Activated naive CD4-positive, alpha-beta T cell treated with anti-CD3 and anti-CD28 coated beads for 36 hours (primary cell): ENCODE measurements at regions not wholly inside any gene's neighbourhood (a gene's known extent, or its start where the extent isn't known, plus 50 kb on each side); places are given as distances from the start of the nearest gene placed in this dataset.
A peak's percentile ranks its signal among the peaks of the same experiment; 100 is the strongest.
"Not testable (repeated sequence)": the region's sequence is repeated elsewhere in the genome, so short reads cannot be mapped to it uniquely, and the experiment has no call there.

Source experiments
- CTCF ChIA-PET: fragments of 350-600 bp; sonication (Branson Sonifier 250); formaldehyde crosslinking; loops from one replicate; lab custom pipeline; 2021; ENCODE audit warnings: antibody characterized with exemption; lab: Charles Lee
- DNase-seq: peaks from one replicate; pipeline ENCODE4 v3.0.0-alpha.2; 2020
- H3K27ac Mint-ChIP-seq: one replicate; pipeline ENCODE4 v1.8.0; 2021; ENCODE audit warnings: mild to moderate bottlenecking, mixed read lengths
- H3K27me3 Mint-ChIP-seq: one replicate; pipeline ENCODE4 v1.8.0; 2021; ENCODE audit warnings: low read depth, mixed read lengths
- H3K36me3 Mint-ChIP-seq: one replicate; pipeline ENCODE4 v1.8.0; 2021; ENCODE audit warnings: low read depth, mixed read lengths
- H3K4me1 Mint-ChIP-seq: one replicate; pipeline ENCODE4 v1.8.0; 2021; ENCODE audit warnings: low read depth, mixed read lengths
- H3K4me3 Mint-ChIP-seq: one replicate; pipeline ENCODE4 v1.8.0; 2021; ENCODE audit warnings: mild to moderate bottlenecking, moderate library complexity, mixed read lengths
- H3K9me3 Mint-ChIP-seq: one replicate; pipeline ENCODE4 v1.8.0; 2021; ENCODE audit warnings: mixed read lengths
- intact Hi-C: fragments of 100-400 bp; cut with micrococcal nuclease; formaldehyde crosslinking; loops from one replicate; pipeline ENCODE4 v1.15.1; 2023

DNA sequence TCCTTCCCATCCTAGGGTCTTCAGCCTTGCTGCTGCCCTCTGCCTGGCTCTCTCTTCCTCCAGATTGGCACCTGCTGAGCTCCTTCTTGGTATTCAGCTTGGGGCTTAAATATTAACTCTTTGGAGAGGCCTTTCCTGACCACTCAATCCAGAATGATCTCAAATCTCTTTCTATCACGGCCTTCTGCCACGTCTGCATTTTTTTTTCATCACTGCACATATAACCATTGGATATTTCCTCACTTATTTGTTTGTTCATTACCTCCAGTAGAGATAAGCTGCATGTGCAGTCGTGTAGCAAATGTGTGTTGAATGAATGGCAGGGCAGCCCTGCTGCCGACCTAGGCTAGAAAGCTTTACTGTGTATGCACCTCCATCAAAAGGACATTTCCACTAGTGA, 51.6 kb upstream of the MPP7 start:
- intact Hi-C loops, result no loop called here

DNA sequence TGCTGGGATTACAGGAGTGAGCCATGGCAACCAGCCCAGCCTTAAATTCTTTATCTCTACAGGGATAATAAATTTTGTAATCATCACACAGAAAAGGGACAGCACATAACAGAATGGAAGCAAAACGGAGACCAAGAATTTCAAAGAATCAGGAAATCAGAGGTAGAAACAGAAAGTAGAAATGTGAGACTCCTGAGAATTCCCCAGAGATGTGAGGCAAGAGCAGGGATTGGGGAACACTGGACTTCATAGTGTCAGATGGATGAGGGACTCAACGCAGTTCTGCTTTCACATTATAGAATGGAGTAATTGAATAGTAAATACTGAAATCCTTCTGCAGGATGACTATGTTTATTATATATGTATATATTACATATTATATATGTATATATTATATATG, 52.5 kb upstream of the MPP7 start:
- intact Hi-C loops, result no loop called here
- CTCF ChIA-PET, result no interaction called here
- Mint-ChIP-seq H3K4me3 (no peak overlapping the region), H3K36me3 (no peaks in the 10 kb centered on the region), H3K4me1 (peaks cover 2% of the 10 kb centered on the region), H3K27me3 (no peaks in the 10 kb centered on the region), H3K27ac (no peak overlapping the region), H3K9me3 (no peaks in the 10 kb centered on the region)
- no peak for DNase-seq

More for the DNA sequence above, 51.6 kb upstream of the MPP7 start:
- CTCF ChIA-PET, result interaction anchor here (0.5 to 1.5 kb wide), 2 partner anchors 19 to 112 kb away, joined by 3 read pairs; no protein-coding TSS in a partner anchor
- H3K36me3 Mint-ChIP-seq, result no peaks in the 10 kb centered on the region
- no peak overlapping the region for H3K4me3 Mint-ChIP-seq
- no peaks in the 10 kb centered on the region for H3K27me3 Mint-ChIP-seq
- peaks cover 2% of the 10 kb centered on the region for H3K4me1 Mint-ChIP-seq
- no peak for DNase-seq
- H3K9me3 Mint-ChIP-seq, result no peaks in the 10 kb centered on the region
- no peak overlapping the region for H3K27ac Mint-ChIP-seq

DNA sequence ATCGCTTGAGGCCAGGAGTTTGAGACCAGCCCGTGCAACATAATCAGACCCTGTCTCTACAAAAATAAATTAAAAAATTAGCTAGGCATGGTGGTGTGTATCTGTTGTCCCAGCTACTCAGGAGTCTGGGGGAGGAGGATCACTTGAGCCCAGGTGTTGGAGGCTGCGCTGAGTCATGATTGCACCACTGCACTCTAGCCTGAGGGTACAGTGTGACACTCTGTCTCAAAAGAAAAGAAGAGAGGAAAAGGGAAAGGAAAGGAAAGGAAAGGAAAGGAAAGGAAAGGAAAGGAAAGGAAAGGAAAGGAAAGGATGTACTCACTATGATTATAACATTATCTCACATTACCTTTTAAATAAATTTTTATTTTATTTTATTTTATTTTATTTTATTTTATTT, 56.5 kb upstream of the MPP7 start:
- Mint-ChIP-seq H3K27ac (no peak overlapping the region), H3K4me1 (peaks cover 2% of the 10 kb centered on the region), H3K27me3 (no peaks in the 10 kb centered on the region), H3K4me3 (no peak overlapping the region), H3K9me3 (no peaks in the 10 kb centered on the region), H3K36me3 (no peaks in the 10 kb centered on the region)
- intact Hi-C loops, result no loop called here
- no peak for DNase-seq
- CTCF ChIA-PET, result interaction anchor here (0.6 to 1.4 kb wide), 4 partner anchors 12 to 61 kb away, joined by 3 to 4 read pairs (median 3); partner anchors contain the start of gene MPP7

DNA sequence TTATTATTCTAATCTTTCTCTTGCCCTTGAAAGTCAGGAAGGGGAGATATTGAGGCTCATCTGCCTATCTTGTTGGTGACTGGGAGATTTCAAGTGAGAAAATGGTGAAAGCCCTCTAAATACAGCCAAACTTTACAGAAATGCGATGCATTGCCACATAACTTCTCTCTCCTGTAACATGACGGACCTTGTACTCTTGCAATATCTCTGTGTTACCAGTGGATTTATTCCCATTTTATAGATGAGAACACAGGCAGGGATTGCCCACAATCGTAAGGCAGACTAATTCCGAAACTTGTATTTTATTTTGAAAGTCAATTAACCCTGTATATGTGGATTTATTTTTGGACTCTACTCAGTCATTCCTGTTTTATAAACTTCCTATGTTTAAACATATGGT, 57.3 kb upstream of the MPP7 start:
- H3K36me3 Mint-ChIP-seq, result no peaks in the 10 kb centered on the region
- DNase-seq, result no peak
- CTCF ChIA-PET, result no interaction called here
- H3K27me3 Mint-ChIP-seq, result no peaks in the 10 kb centered on the region
- intact Hi-C loops, result loop anchor here (10.0 kb wide), 1 partner anchor 1115 kb away; the partner anchor contains the start of gene ACBD5
- H3K9me3 Mint-ChIP-seq, result no peaks in the 10 kb centered on the region
- no peak overlapping the region for H3K4me3 Mint-ChIP-seq
- H3K27ac Mint-ChIP-seq, result no peak overlapping the region
- H3K4me1 Mint-ChIP-seq, result peaks cover 2% of the 10 kb centered on the region

DNA sequence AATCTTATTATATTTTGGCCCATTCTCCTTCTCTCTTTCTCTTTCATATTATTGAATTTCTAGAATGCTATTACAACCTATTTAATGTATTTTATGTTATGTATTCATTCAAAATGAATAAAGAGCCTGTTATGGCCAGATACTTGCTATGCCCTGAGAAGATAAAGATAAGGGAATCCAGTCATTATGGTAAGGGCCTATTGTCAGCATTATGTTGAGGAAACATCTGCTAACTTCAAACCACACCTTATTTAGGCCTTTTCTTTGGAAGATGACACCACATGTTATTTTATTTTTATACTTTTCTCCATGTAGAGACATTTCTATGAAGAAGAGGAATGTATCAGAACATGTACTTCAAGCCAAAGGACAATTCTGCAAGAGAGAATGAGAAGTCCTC, 60.5 kb upstream of the MPP7 start:
- Mint-ChIP-seq H3K4me3 (no peak overlapping the region), H3K27ac (no peak overlapping the region), H3K4me1 (peaks cover 32% of the 10 kb centered on the region), H3K27me3 (no peaks in the 10 kb centered on the region), H3K9me3 (no peaks in the 10 kb centered on the region), H3K36me3 (no peaks in the 10 kb centered on the region)
- DNase-seq, result no peak
- intact Hi-C loops, result loop anchor here (10.0 kb wide), 1 partner anchor 1119 kb away; the partner anchor contains the start of gene ACBD5
- CTCF ChIA-PET, result interaction anchor here (1.1 to 5.5 kb wide), 2 partner anchors 18 to 61 kb away, joined by 5 to 55 read pairs; partner anchors contain the start of gene MPP7

DNA sequence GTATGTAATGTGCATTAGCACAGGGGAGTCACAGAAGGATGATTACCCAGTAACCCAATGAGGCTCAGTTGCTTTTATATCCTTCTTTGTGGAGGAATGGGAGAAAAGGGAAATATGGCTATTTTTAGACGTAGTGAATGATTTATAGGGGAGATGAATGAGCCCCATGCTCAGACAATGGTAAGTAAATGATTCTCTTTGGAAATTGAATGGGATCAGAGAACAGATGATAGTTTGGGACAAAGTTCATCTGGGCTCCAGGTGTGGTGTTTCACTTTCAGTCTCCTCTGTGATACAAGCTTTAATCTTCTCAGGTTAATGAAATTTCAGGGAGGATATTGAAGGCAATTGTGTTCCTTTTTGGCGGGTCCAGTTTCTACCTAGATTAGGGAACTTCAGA, 63.0 kb upstream of the MPP7 start:
- Mint-ChIP-seq H3K9me3 (peaks cover 2% of the 10 kb centered on the region), H3K4me1 (peaks cover 44% of the 10 kb centered on the region), H3K4me3 (no peak overlapping the region), H3K27me3 (no peaks in the 10 kb centered on the region), H3K36me3 (peaks cover 1% of the 10 kb centered on the region), H3K27ac (peak overlapping the region; percentile 65)
- DNase-seq, result no peak
- intact Hi-C loops, result loop anchor here (10.0 kb wide), 1 partner anchor 1121 kb away; the partner anchor contains the start of gene ACBD5
- CTCF ChIA-PET, result interaction anchor here (0.9 to 5.5 kb wide), 6 partner anchors 15 to 123 kb away, joined by 3 to 55 read pairs (median 14); partner anchors contain the start of gene MPP7

DNA sequence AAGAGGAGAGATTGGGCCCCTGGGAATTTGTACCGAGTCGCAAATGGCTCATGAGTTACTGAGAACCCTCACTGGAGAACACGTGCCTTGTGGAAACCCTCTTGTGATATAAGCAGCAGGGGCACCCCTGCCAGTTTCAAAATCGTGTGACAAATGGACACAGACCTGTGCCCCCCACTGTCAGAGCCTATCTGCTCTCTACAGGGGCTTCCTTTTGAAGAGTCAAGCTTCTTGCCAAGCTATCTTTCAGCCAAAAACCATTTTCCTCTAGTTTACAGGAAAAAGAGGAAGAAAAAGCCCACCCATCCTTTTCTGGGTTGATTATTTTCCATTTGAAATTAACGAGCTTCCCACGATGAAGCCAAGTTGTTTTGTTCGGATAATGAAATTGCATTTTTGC, 64.1 kb upstream of the MPP7 start:
- Mint-ChIP-seq H3K4me3 (no peak overlapping the region), H3K9me3 (peaks cover 2% of the 10 kb centered on the region), H3K27ac (peak overlapping the region; percentile 91), H3K27me3 (no peaks in the 10 kb centered on the region), H3K36me3 (peaks cover 1% of the 10 kb centered on the region), H3K4me1 (peaks cover 44% of the 10 kb centered on the region)
- intact Hi-C loops, result loop anchor here (10.0 kb wide), 1 partner anchor 1122 kb away; the partner anchor contains the start of gene ACBD5
- DNase-seq, result no peak
- CTCF ChIA-PET, result interaction anchor here (0.6 to 5.5 kb wide), 6 partner anchors 14 to 116 kb away, joined by 3 to 55 read pairs (median 12); partner anchors contain the start of gene MPP7

DNA sequence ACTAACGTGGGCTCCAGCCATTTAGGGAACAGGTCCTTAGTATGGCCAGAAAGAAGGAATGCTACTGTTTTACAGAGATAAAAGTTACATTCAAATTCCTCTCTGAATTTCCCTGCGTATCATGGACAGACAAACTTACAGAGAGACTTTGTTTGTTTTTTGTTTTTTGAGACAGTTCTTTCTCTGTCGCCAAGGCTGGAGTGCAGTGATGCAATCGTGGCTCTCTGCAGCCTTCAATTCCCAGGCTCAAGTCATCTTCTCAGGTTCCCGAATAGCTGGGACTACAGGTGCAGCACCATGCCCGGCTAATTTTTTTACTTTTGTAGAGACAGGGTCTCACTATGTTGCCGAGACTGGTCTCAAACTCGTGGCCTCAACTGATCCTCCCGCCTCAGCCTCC, 64.5 kb upstream of the MPP7 start:
- CTCF ChIA-PET, result interaction anchor here (0.6 to 5.5 kb wide), 8 partner anchors 14 to 624 kb away, joined by 3 to 55 read pairs (median 6); partner anchors contain the start of gene MPP7
- H3K9me3 Mint-ChIP-seq, result peaks cover 2% of the 10 kb centered on the region
- H3K36me3 Mint-ChIP-seq, result peaks cover 1% of the 10 kb centered on the region
- H3K4me1 Mint-ChIP-seq, result peaks cover 44% of the 10 kb centered on the region
- no peak for DNase-seq
- intact Hi-C loops, result loop anchor here (10.0 kb wide), 1 partner anchor 1123 kb away; the partner anchor contains the start of gene ACBD5
- H3K27me3 Mint-ChIP-seq, result no peaks in the 10 kb centered on the region
- H3K27ac Mint-ChIP-seq, result peak overlapping the region; percentile 91
- H3K4me3 Mint-ChIP-seq, result peak overlapping the region; percentile 46

DNA sequence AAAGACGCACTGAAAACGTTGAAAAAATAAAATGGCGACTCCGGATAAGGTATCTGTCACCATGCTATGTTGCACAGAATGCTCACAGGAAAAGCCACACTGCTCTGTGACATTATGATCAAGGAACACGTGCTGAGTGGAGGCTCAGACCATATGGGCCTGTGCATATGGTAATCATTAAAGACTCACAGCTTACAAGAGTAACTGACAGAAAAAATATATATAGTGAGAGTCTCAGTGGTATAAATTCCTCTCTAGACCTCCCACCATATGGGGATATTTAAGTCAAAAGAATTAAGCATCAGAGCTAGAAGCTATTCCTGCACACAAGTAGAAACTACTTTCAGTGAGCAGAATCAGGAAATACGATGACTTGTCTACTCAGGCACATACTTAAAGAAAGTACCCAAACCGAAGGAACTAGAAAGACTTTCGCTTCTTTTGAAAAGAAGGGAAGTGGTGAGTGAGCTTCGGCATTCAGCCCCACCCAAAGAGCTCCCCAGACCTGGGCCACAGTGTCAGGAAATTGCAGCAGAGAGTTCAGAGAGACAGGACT, 65.1 kb upstream of the MPP7 start:
- Mint-ChIP-seq H3K4me3 (peak overlapping the region; percentile 49), H3K36me3 (peaks cover 1% of the 10 kb centered on the region), H3K27me3 (no peaks in the 10 kb centered on the region), H3K9me3 (peaks cover 2% of the 10 kb centered on the region), H3K27ac (peak overlapping the region; percentile 91), H3K4me1 (peaks cover 44% of the 10 kb centered on the region)
- CTCF ChIA-PET, result interaction anchor here (0.9 to 5.5 kb wide), 9 partner anchors 13 to 625 kb away, joined by 3 to 55 read pairs (median 6); partner anchors contain the start of gene MPP7
- intact Hi-C loops, result loop anchor here (1.0 to 10.0 kb wide), 7 partner anchors 12 to 1123 kb away; partner anchors contain the start of genes ACBD5 and MPP7
- DNase-seq, result peak; percentile 78

DNA sequence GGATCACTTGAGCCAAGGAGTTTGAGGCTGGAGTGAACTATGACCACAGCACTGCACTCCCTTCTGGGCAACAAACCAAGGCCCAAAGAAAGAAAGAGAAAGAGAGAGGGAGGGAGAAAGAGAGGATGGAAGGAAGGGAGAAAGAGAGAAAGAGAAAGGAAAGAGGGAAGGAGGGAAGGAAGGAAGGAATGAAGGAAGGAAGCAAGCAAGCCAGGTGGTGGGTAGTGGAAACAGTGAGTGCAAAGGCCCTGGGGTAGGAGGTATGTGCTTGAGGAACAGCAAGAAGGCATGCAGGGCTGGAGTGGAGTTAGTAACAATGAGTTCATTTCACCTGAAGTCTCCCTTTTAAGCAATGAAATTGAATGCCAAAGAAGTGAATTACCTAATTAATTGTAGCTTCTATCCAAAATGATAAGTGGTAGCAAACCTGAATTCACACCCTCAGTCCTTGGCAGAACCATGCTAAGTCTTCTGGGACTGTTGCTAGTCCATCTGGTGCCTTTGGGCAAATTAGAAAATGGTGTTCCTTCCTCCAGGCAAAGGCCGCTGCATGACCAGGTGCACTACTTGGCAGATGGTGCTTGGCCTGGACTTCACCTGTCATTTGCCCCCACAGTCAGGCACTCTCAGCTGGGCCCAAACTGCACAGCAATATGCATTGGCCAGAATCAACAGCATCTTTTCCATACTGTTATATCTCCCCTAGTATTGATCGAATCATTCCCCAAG, 67.4 kb upstream of the MPP7 start:
- peaks cover 43% of the 10 kb centered on the region for H3K4me1 Mint-ChIP-seq
- peaks cover 2% of the 10 kb centered on the region for H3K9me3 Mint-ChIP-seq
- H3K27me3 Mint-ChIP-seq, result no peaks in the 10 kb centered on the region
- H3K27ac Mint-ChIP-seq, result no peak overlapping the region
- no peak overlapping the region for H3K4me3 Mint-ChIP-seq
- CTCF ChIA-PET, result interaction anchor here (0.6 to 2.6 kb wide), 4 partner anchors 10 to 532 kb away, joined by 3 to 11 read pairs (median 4); no protein-coding TSS in a partner anchor
- intact Hi-C loops, result no loop called here
- peaks cover 1% of the 10 kb centered on the region for H3K36me3 Mint-ChIP-seq
- DNase-seq, result no peak

DNA sequence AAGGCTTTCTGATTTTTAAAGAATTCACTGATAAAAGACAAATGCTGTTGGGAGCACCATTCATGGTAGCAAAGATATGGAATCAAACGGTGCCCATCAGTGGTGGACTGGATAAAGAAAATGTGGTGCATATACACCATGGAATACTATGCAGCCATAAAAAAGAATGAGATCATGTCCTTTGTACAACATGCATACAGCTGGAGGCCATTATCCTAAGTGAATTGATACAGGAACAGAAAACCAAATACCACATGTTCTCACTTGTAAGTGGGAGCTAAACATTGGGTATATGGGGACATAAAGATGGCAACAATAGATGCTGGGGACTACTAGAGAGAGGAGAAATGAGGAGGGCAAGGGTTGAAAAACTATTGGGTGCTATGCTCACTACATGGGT, 68.8 kb upstream of the MPP7 start:
- H3K9me3 Mint-ChIP-seq, H3K27me3 Mint-ChIP-seq, H3K36me3 Mint-ChIP-seq, intact Hi-C loops, DNase-seq, H3K4me3 Mint-ChIP-seq, H3K27ac Mint-ChIP-seq: not testable (repeated sequence)
- peaks cover 30% of the 10 kb centered on the region for H3K4me1 Mint-ChIP-seq
- CTCF ChIA-PET, result interaction anchor here (0.9 to 2.6 kb wide), 2 partner anchors 9 to 68 kb away, joined by 3 to 11 read pairs; no protein-coding TSS in a partner anchor

DNA sequence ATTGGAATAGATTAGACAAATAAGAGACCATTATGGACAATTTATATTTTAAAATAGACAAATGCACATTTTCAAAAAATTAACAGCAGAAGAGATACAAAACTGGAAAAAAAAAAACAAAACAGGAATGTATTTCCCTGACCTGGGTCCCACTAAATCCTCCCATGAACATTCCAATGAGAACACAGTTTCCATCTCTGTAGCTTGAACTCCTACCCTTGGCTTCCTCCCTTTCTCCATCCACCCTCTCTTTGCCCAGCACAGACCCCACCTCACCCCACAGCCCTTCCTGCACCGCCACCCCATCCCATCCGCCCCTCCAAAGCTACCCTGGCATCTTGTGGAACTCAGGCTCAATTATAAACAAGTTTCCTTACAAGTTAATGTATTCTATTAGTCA, 71.2 kb upstream of the MPP7 start:
- Mint-ChIP-seq H3K4me3 (no peak overlapping the region), H3K27me3 (no peaks in the 10 kb centered on the region), H3K27ac (no peak overlapping the region), H3K36me3 (peaks cover 1% of the 10 kb centered on the region), H3K9me3 (peaks cover 2% of the 10 kb centered on the region), H3K4me1 (peaks cover 10% of the 10 kb centered on the region)
- no peak for DNase-seq
- CTCF ChIA-PET, result no interaction called here
- intact Hi-C loops, result no loop called here
